K562 (cell line): ENCODE measurements at regions not wholly inside any gene's neighbourhood (a gene's known extent, or its start where the extent isn't known, plus 50 kb on each side); places are given as distances from the start of the nearest gene placed in this dataset.

Source experiments
- ATAC-seq: fragments of 200-7000 bp; cut with Tn5 transposase; 3 replicates; pipeline ENCODE4 v1.9.1; 2020; ENCODE audit warnings: moderate library complexity
- BruUV-seq: library from RNA; stranded (reverse); fragments of 400-500 nt; replicated peaks from 2 replicates; lab custom pipeline; 2021; lab: Mats Ljungman, UMichigan
- CTCF ChIA-PET: fragments of 300-600 bp; formaldehyde crosslinking; extraction: SDS; loops from one replicate; lab custom pipeline; 2021; ENCODE audit warnings: low intra/inter-chr PET ratio; lab: Yijun Ruan, JAX
- POLR2A ChIA-PET: fragments of 300-600, 350-650 bp; sonication (Branson Sonifier 250); formaldehyde crosslinking; extraction: SDS; loops from one replicate; lab custom pipeline; 2021; ENCODE audit warnings: antibody characterized with exemption, inconsistent platforms; lab: Yijun Ruan, JAX
- DNase-seq, 4 experiments: peaks; one replicate each; pipeline versions ENCODE4 v3.0.0 to v3.0.0-alpha.2; 2011 to 2018; ENCODE audit warnings: low spot score in 3 of 4, mixed read lengths in 3 of 4; ENCODE audit errors: extremely low read depth in 1 of 4
- FAIRE-seq: peaks from 2 replicates; lab custom pipeline; 2011; peaks lifted over from hg19 to GRCh38; lab: Jason Lieb, UNC
- H2AFZ ChIP-seq: 2 replicates; pipeline ENCODE4 v1.6.0; 2011; ENCODE audit warnings: low read depth, low read length, control low read depth, inconsistent platforms
- H3K27ac ChIP-seq: fragments of 200-600 bp; 3 replicates; pipeline ENCODE4 v1.8.0; 2011; ENCODE audit warnings: low read depth, mild to moderate bottlenecking, control low read depth, inconsistent platforms, low read length, moderate library complexity, mixed read lengths; ENCODE audit errors: extremely low read depth
- H3K27me3 ChIP-seq, 2 experiments: fragments of 300-600 bp in 1 of 2; 2 replicates in 1 of 2; 3 replicates in 1 of 2; pipeline versions ENCODE4 v1.6.0 to v1.8.0; 2011; ENCODE audit warnings: inconsistent platforms in 2 of 2, low read length in 2 of 2, mild to moderate bottlenecking in 1 of 2, mixed read lengths in 1 of 2, moderate library complexity in 1 of 2; ENCODE audit not compliant: control insufficient read depth in 2 of 2, insufficient read depth in 2 of 2
- H3K36me3 ChIP-seq: fragments of 300-600 bp; 3 replicates; pipeline ENCODE4 v1.8.0; 2011; ENCODE audit warnings: mild to moderate bottlenecking, low read length, inconsistent platforms; ENCODE audit not compliant: control insufficient read depth, insufficient read depth
- H3K4me1 ChIP-seq, 2 experiments: fragments of 200-600 bp in 1 of 2; replicated peaks in 1 of 2; 2 replicates in 1 of 2; 3 replicates in 1 of 2; pipeline versions ENCODE4 v1.5.1 to v1.8.0; 2011; ENCODE audit warnings: inconsistent platforms in 2 of 2, low read length in 2 of 2, mild to moderate bottlenecking in 1 of 2, mixed read lengths in 1 of 2, moderate library complexity in 1 of 2; ENCODE audit not compliant: control insufficient read depth in 2 of 2, insufficient read depth in 2 of 2
- H3K4me2 ChIP-seq: 2 replicates; pipeline ENCODE4 v1.6.1; 2011; ENCODE audit warnings: low read length, control low read depth, inconsistent platforms, mixed read lengths; ENCODE audit not compliant: insufficient read depth
- H3K4me3 ChIP-seq: fragments of 200-600 bp; sonication (generic), shearing (Covaris generic); 2 replicates; pipeline ENCODE4 v1.5.1; 2016; ENCODE audit warnings: control low read depth, inconsistent platforms
- H3K79me2 ChIP-seq: fragments of 200-600 bp; 3 replicates; pipeline ENCODE4 v1.8.0; 2011; ENCODE audit warnings: low read length, inconsistent platforms; ENCODE audit not compliant: control insufficient read depth, insufficient read depth
- H3K9ac ChIP-seq, 2 experiments: 2 replicates each; pipeline versions ENCODE4 v1.6.0 to v1.6.1; 2011; ENCODE audit warnings: low read depth in 2 of 2, low read length in 2 of 2, control low read depth in 1 of 2, inconsistent platforms in 1 of 2, mild to moderate bottlenecking in 1 of 2, mixed read lengths in 1 of 2; ENCODE audit not compliant: insufficient read depth in 1 of 2
- H3K9me1 ChIP-seq: one replicate; pipeline ENCODE4 v1.6.0; 2011; ENCODE audit warnings: inconsistent platforms, mild to moderate bottlenecking, low read length, moderate library complexity; ENCODE audit not compliant: control insufficient read depth, insufficient read depth
- H3K9me3 ChIP-seq: replicated peaks from 2 replicates; pipeline ENCODE4 v1.5.1; 2011; ENCODE audit warnings: low read depth, low read length, inconsistent platforms; ENCODE audit not compliant: control insufficient read depth, insufficient read depth
- H4K20me1 ChIP-seq: replicated peaks from 2 replicates; pipeline ENCODE4 v1.6.1; 2011; ENCODE audit warnings: low read length, inconsistent platforms, mixed read lengths; ENCODE audit not compliant: control insufficient read depth, insufficient read depth
- DNMT1 ChIP-seq: fragments of 450-650 bp; IDR thresholded peaks from 2 replicates; pipeline ENCODE4 v1.6.1; 2016; ENCODE audit warnings: antibody characterized with exemption, mild to moderate bottlenecking
- MYNN ChIP-seq, 2 experiments: sonication (generic); formaldehyde crosslinking in 1 of 2; IDR thresholded peaks; 2 replicates each; pipeline versions ENCODE4 v1.5.0 to v1.6.1; 2016 to 2020; ENCODE audit warnings: antibody characterized with exemption in 1 of 2, missing genetic modification reagents in 1 of 2
- NR2F6 ChIP-seq: fragments of 450-650 bp; formaldehyde crosslinking; IDR thresholded peaks from 2 replicates; pipeline ENCODE4 v1.4.0; 2020; ENCODE audit warnings: mild to moderate bottlenecking
- RBM25 ChIP-seq: fragments of 200-400 bp; formaldehyde crosslinking; IDR thresholded peaks from 2 replicates; pipeline ENCODE4 v1.6.1; 2018; ENCODE audit warnings: low read length, low read depth, moderate library complexity; ENCODE audit not compliant: severe bottlenecking
- SMC3 ChIP-seq: conservative IDR thresholded peaks from 2 replicates; pipeline ENCODE4 v1.6.1; 2011; ENCODE audit warnings: low read depth, low read length, improper control_type of control experiment; ENCODE audit not compliant: insufficient read depth
- ZFP91 ChIP-seq: sonication (generic); formaldehyde crosslinking; IDR thresholded peaks from 2 replicates; pipeline ENCODE4 v1.8.0; 2022; ENCODE audit warnings: mild to moderate bottlenecking, missing genetic modification reagents
- ZNF124 ChIP-seq: sonication (generic); formaldehyde crosslinking; IDR thresholded peaks from 2 replicates; pipeline ENCODE4 v1.8.1; 2022; ENCODE audit warnings: missing genetic modification reagents
- ZNF274 ChIP-seq: IDR thresholded peaks from 2 replicates; pipeline ENCODE4 v1.6.1; 2011; ENCODE audit warnings: low read depth, mild to moderate bottlenecking, low read length, moderate library complexity, borderline replicate concordance
- WGBS: fragments of 100-300 bp; shearing (Covaris generic); methylation state at CpG from one replicate; pipeline ENCODE4 v1.1.6; 2016; ENCODE audit warnings: low coverage, mixed read lengths; ENCODE audit not compliant: insufficient coverage; ENCODE audit errors: missing lambda C conversion rate; 5-methylcytosine and 5-hydroxymethylcytosine counted together
- in situ Hi-C: fragments of 300-500 bp; cut with MboI; formaldehyde crosslinking; loops from 4 replicates; pipeline ENCODE4 v1.15.0; 2018; ENCODE audit warnings: inconsistent platforms, mixed read lengths
- intact Hi-C: fragments of 100-400 bp; cut with micrococcal nuclease; formaldehyde crosslinking; loops from 2 replicates; pipeline ENCODE4 v1.14.2; 2022

- Histone ChIP-seq H3K9me3 (no peaks in the 10 kb centered on the region; the same call in 1 of the 2 replicates), H3K79me2 (no peaks in the 10 kb centered on the region), H3K36me3 (no peaks in the 10 kb centered on the region), H3K27ac (no peak overlapping the region), H3K4me3 (no peak overlapping the region), H3K4me1 (no peaks in the 10 kb centered on the region), H2AFZ (no peak overlapping the region), H3K9ac (no peak overlapping the region), H3K4me2 (no peak overlapping the region), H4K20me1 (no peaks in the 10 kb centered on the region), H3K9me1 (no peaks in the 10 kb centered on the region), H3K27me3 (no peaks in the 10 kb centered on the region)
- FAIRE-seq: no peak
- no peak for ATAC-seq
- no peak for DNase-seq
- intact Hi-C loops (no loop called here), in situ Hi-C loops (no loop called here)
- TF ChIP-seq NR2F6 (CRISPR knock-in tag) (no peak), ZNF274 (no peak), SMC3 (no peak), RBM25 (no peak), ZFP91 (CRISPR knock-in tag) (no peak), MYNN (IDR thresholded peaks at IDR 0.05) (no peak), MYNN (CRISPR knock-in tag; IDR thresholded peaks at IDR 0.05) (no peak), ZNF124 (CRISPR knock-in tag) (no peak), DNMT1 (no peak)
- WGBS: 0% methylated on average over 2 of the region's 2 CpGs
- POLR2A ChIA-PET: no interaction called here
- CTCF ChIA-PET: no interaction called here
- no TSS peak for BruUV-seq
Measured at GRCh38 chr3:144948711-144949110, 977.1 kb downstream of the DIPK2A start.
